ENCODE measurements at regions not wholly inside any gene's neighbourhood (a gene's known extent, or its start where the extent isn't known, plus 50 kb on each side); places are given as distances from the start of the nearest gene placed in this dataset.

GRCh38 chr7:41633690-41634089 is 69.2 kb downstream of the INHBA start:
- peaks cover 11% of the 10 kb centered on the region for H3K4me1 ChIP-seq (ENCODE audit: insufficient read depth, low read length)
- no peaks in the 10 kb centered on the region for H3K27me3 ChIP-seq (ENCODE audit: insufficient read depth, low read length)
- H3K4me2 ChIP-seq (ENCODE audit: insufficient read depth, low read length) = no peak overlapping the region
- TF ChIP-seq CTCF (IDR thresholded peaks at IDR 0.05; ENCODE audit: extremely low read depth, low read depth, low read length) = no peak
- H2AFZ ChIP-seq (ENCODE audit: low read length) = no peak overlapping the region
- no peaks in the 10 kb centered on the region for H3K79me2 ChIP-seq (ENCODE audit: insufficient read depth, low read length)
- H3K9me3 ChIP-seq (ENCODE audit: low read depth, low read length) = no peaks in the 10 kb centered on the region
- no peaks in the 10 kb centered on the region for H4K20me1 ChIP-seq (ENCODE audit: insufficient read depth, low read length)
- H3K4me3 ChIP-seq (ENCODE audit: insufficient read depth, low read length) = no peak overlapping the region
- no peak overlapping the region for H3K27ac ChIP-seq (ENCODE audit: low read depth, low read length)
- H3K36me3 ChIP-seq (ENCODE audit: insufficient read depth, low read length) = no peaks in the 10 kb centered on the region
- no peak for DNase-seq (ENCODE audit: insufficient read length, low spot score, missing footprints)

GRCh38 chr7:41630741-41631140 is 72.1 kb downstream of the INHBA start:
- Histone ChIP-seq H3K79me2 (ENCODE audit: insufficient read depth, low read length) (no peaks in the 10 kb centered on the region), H3K36me3 (ENCODE audit: insufficient read depth, low read length) (no peaks in the 10 kb centered on the region), H4K20me1 (ENCODE audit: insufficient read depth, low read length) (no peaks in the 10 kb centered on the region), H3K9me3 (ENCODE audit: low read depth, low read length) (no peaks in the 10 kb centered on the region), H3K4me3 (ENCODE audit: insufficient read depth, low read length) (no peak overlapping the region), H3K27ac (ENCODE audit: low read depth, low read length) (no peak overlapping the region), H2AFZ (ENCODE audit: low read length) (no peak overlapping the region), H3K4me2 (ENCODE audit: insufficient read depth, low read length) (no peak overlapping the region), H3K27me3 (ENCODE audit: insufficient read depth, low read length) (no peaks in the 10 kb centered on the region), H3K4me1 (ENCODE audit: insufficient read depth, low read length) (no peaks in the 10 kb centered on the region)
- no peak for DNase-seq (ENCODE audit: insufficient read length, low spot score, missing footprints)
- no peak for TF ChIP-seq CTCF (IDR thresholded peaks at IDR 0.05; ENCODE audit: extremely low read depth, low read depth, low read length)

- H3K4me3 ChIP-seq (ENCODE audit: insufficient read depth, low read length) = no peak overlapping the region
- no peak for DNase-seq (ENCODE audit: insufficient read length, low spot score, missing footprints)
- H3K4me1 ChIP-seq (ENCODE audit: insufficient read depth, low read length) = no peaks in the 10 kb centered on the region
- no peaks in the 10 kb centered on the region for H3K9me3 ChIP-seq (ENCODE audit: low read depth, low read length)
- no peaks in the 10 kb centered on the region for H4K20me1 ChIP-seq (ENCODE audit: insufficient read depth, low read length)
- H2AFZ ChIP-seq (ENCODE audit: low read length) = no peak overlapping the region
- H3K27ac ChIP-seq (ENCODE audit: low read depth, low read length) = no peak overlapping the region
- TF ChIP-seq CTCF (IDR thresholded peaks at IDR 0.05; ENCODE audit: extremely low read depth, low read depth, low read length) = no peak
- no peaks in the 10 kb centered on the region for H3K79me2 ChIP-seq (ENCODE audit: insufficient read depth, low read length)
- H3K4me2 ChIP-seq (ENCODE audit: insufficient read depth, low read length) = no peak overlapping the region
- H3K27me3 ChIP-seq (ENCODE audit: insufficient read depth, low read length) = no peaks in the 10 kb centered on the region
- no peaks in the 10 kb centered on the region for H3K36me3 ChIP-seq (ENCODE audit: insufficient read depth, low read length)
These were observed 73.2 kb downstream of the INHBA start for GRCh38 chr7:41629711-41630111.

- no peaks in the 10 kb centered on the region for H3K36me3 ChIP-seq (ENCODE audit: insufficient read depth, low read length)
- no peak overlapping the region for H3K27ac ChIP-seq (ENCODE audit: low read depth, low read length)
- no peaks in the 10 kb centered on the region for H3K27me3 ChIP-seq (ENCODE audit: insufficient read depth, low read length)
- H3K9me3 ChIP-seq (ENCODE audit: low read depth, low read length) = no peaks in the 10 kb centered on the region
- H3K4me3 ChIP-seq (ENCODE audit: insufficient read depth, low read length) = no peak overlapping the region
- no peak for DNase-seq (ENCODE audit: insufficient read length, low spot score, missing footprints)
- H3K4me2 ChIP-seq (ENCODE audit: insufficient read depth, low read length) = no peak overlapping the region
- no peaks in the 10 kb centered on the region for H4K20me1 ChIP-seq (ENCODE audit: insufficient read depth, low read length)
- no peaks in the 10 kb centered on the region for H3K79me2 ChIP-seq (ENCODE audit: insufficient read depth, low read length)
- H3K4me1 ChIP-seq (ENCODE audit: insufficient read depth, low read length) = no peaks in the 10 kb centered on the region
- TF ChIP-seq CTCF (IDR thresholded peaks at IDR 0.05; ENCODE audit: extremely low read depth, low read depth, low read length) = no peak
- H2AFZ ChIP-seq (ENCODE audit: low read length) = no peak overlapping the region
These were observed 74.0 kb downstream of the INHBA start for GRCh38 chr7:41628901-41629300.

Measured in osteoblast (primary cell).